ENCODE measurements at regions not wholly inside any gene's neighbourhood (a gene's known extent, or its start where the extent isn't known, plus 50 kb on each side); places are given as distances from the start of the nearest gene placed in this dataset.

GRCh38 chr10:35998026-35998425 lies 355.9 kb upstream of the FZD8 start:
- ATAC-seq (ENCODE audit: low read depth) (no peak), DNase-seq (ENCODE audit: low spot score) (no peak)
- Histone ChIP-seq H3K27me3 (ENCODE audit: insufficient read depth, poor library complexity, severe bottlenecking) (no peaks in the 10 kb centered on the region), H3K4me3 (ENCODE audit: severe bottlenecking) (no peak overlapping the region), H3K4me1 (ENCODE audit: insufficient read depth, poor library complexity, severe bottlenecking) (no peaks in the 10 kb centered on the region), H3K9me3 (ENCODE audit: severe bottlenecking) (no peaks in the 10 kb centered on the region), H3K36me3 (ENCODE audit: low read depth) (no peaks in the 10 kb centered on the region), H3K27ac (ENCODE audit: poor library complexity, severe bottlenecking) (no peak overlapping the region)
- TF ChIP-seq, protein P1, sequence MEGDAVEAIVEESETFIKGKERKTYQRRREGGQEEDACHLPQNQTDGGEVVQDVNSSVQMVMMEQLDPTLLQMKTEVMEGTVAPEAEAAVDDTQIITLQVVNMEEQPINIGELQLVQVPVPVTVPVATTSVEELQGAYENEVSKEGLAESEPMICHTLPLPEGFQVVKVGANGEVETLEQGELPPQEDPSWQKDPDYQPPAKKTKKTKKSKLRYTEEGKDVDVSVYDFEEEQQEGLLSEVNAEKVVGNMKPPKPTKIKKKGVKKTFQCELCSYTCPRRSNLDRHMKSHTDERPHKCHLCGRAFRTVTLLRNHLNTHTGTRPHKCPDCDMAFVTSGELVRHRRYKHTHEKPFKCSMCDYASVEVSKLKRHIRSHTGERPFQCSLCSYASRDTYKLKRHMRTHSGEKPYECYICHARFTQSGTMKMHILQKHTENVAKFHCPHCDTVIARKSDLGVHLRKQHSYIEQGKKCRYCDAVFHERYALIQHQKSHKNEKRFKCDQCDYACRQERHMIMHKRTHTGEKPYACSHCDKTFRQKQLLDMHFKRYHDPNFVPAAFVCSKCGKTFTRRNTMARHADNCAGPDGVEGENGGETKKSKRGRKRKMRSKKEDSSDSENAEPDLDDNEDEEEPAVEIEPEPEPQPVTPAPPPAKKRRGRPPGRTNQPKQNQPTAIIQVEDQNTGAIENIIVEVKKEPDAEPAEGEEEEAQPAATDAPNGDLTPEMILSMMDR (IDR thresholded peaks at IDR 0.05; ENCODE audit: poor library complexity, severe bottlenecking), result no peak

GRCh38 chr10:35995485-35995884 lies 353.4 kb upstream of the FZD8 start:
- Histone ChIP-seq H3K27me3 (ENCODE audit: insufficient read depth, poor library complexity, severe bottlenecking) (no peaks in the 10 kb centered on the region), H3K27ac (ENCODE audit: poor library complexity, severe bottlenecking) (no peak overlapping the region), H3K36me3 (ENCODE audit: low read depth) (no peaks in the 10 kb centered on the region), H3K4me3 (ENCODE audit: severe bottlenecking) (no peak overlapping the region), H3K4me1 (ENCODE audit: insufficient read depth, poor library complexity, severe bottlenecking) (no peaks in the 10 kb centered on the region), H3K9me3 (ENCODE audit: severe bottlenecking) (no peaks in the 10 kb centered on the region)
- ATAC-seq (ENCODE audit: low read depth) (no peak), DNase-seq (ENCODE audit: low spot score) (no peak)
- TF ChIP-seq, protein P1 (IDR thresholded peaks at IDR 0.05; ENCODE audit: poor library complexity, severe bottlenecking), result no peak

GRCh38 chr10:35993591-35994515 lies 351.8 kb upstream of the FZD8 start:
- Histone ChIP-seq H3K4me1 (ENCODE audit: insufficient read depth, poor library complexity, severe bottlenecking) (no peaks in the 10 kb centered on the region), H3K27me3 (ENCODE audit: insufficient read depth, poor library complexity, severe bottlenecking) (no peaks in the 10 kb centered on the region), H3K9me3 (ENCODE audit: severe bottlenecking) (no peaks in the 10 kb centered on the region), H3K36me3 (ENCODE audit: low read depth) (no peaks in the 10 kb centered on the region), H3K27ac (ENCODE audit: poor library complexity, severe bottlenecking) (no peak overlapping the region), H3K4me3 (ENCODE audit: severe bottlenecking) (no peak overlapping the region)
- ATAC-seq (ENCODE audit: low read depth), result no peak
- TF ChIP-seq, protein P1 (IDR thresholded peaks at IDR 0.05; ENCODE audit: poor library complexity, severe bottlenecking), result no peak
- no peak for DNase-seq (ENCODE audit: low spot score)

DNA sequence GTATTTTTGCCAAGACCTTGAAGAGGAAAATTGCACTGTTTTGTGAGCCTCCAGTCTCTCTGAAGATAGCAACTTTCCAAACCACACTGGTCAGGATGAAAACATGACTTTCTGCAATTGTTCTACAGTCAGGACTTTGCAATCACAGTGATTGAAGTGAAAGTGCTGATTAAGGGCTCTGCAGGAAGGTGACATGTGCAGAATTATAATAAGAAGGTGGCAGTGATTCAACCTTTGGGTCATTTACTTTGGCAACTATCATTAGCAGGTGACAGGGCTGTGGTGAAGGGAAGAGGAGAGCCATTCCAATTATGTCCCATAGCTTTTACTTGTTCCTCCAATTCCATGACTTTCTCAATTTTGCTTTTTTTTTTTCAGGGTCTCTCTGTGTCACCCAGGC lies 350.0 kb upstream of the FZD8 start:
- Histone ChIP-seq H3K27ac (ENCODE audit: poor library complexity, severe bottlenecking) (no peak overlapping the region), H3K4me1 (ENCODE audit: insufficient read depth, poor library complexity, severe bottlenecking) (no peaks in the 10 kb centered on the region), H3K4me3 (ENCODE audit: severe bottlenecking) (no peak overlapping the region), H3K27me3 (ENCODE audit: insufficient read depth, poor library complexity, severe bottlenecking) (no peaks in the 10 kb centered on the region), H3K36me3 (ENCODE audit: low read depth) (no peaks in the 10 kb centered on the region), H3K9me3 (ENCODE audit: severe bottlenecking) (no peaks in the 10 kb centered on the region)
- TF ChIP-seq, protein P1 (IDR thresholded peaks at IDR 0.05; ENCODE audit: poor library complexity, severe bottlenecking), result no peak
- DNase-seq (ENCODE audit: low spot score) (no peak), ATAC-seq (ENCODE audit: low read depth) (no peak)
